HCT116 (cell line): ENCODE measurements at regions not wholly inside any gene's neighbourhood (a gene's known extent, or its start where the extent isn't known, plus 50 kb on each side); places are given as distances from the start of the nearest gene placed in this dataset.

Experiments used
- CTCF ChIP-seq, 3 experiments: fragments of 200-600 bp in 1 of 3; sonication (generic) in 1 of 3; IDR thresholded peaks in 2 of 3; conservative IDR thresholded peaks in 1 of 3; 2 replicates each; pipeline ENCODE4 v1.5.1; 2012 to 2017; ENCODE audit warnings: low read depth in 2 of 3, low read length in 2 of 3, antibody characterized with exemption in 1 of 3, borderline replicate concordance in 1 of 3, control low read depth in 1 of 3, mild to moderate bottlenecking in 1 of 3, mixed read lengths in 1 of 3, mixed run types in 1 of 3, moderate library complexity in 1 of 3; ENCODE audit not compliant: insufficient read depth in 1 of 3
- EZH2phosphoT487 ChIP-seq: fragments of 200-600 bp; IDR thresholded peaks from 2 replicates; pipeline ENCODE4 v1.6.1; 2018; ENCODE audit warnings: antibody characterized with exemption, borderline replicate concordance
- MAX ChIP-seq: IDR thresholded peaks from 2 replicates; pipeline ENCODE4 v1.6.1; 2012
- RAD21 ChIP-seq: IDR thresholded peaks from 2 replicates; pipeline ENCODE4 v1.6.1; 2012; ENCODE audit warnings: low read depth, mild to moderate bottlenecking

GRCh38 chr4:83974111-83974780 is 438.3 kb downstream of the GPAT3 start:
- TF ChIP-seq EZH2phosphoT487 = no peak
- no peak for TF ChIP-seq CTCF (IDR thresholded peaks at IDR 0.05 in 2 of 3, conservative IDR thresholded peaks at IDR 0.05 in 1 of 3; ENCODE audit: borderline replicate concordance in 1 of 3, insufficient read depth in 1 of 3, low read depth in 2 of 3, low read length in 2 of 3)
- no peak for TF ChIP-seq MAX
- TF ChIP-seq RAD21 = no peak
